Tibial nerve (tissue), 4 donors: ENCODE measurements at regions not wholly inside any gene's neighbourhood (a gene's known extent, or its start where the extent isn't known, plus 50 kb on each side); places are given as distances from the start of the nearest gene placed in this dataset.
A peak's percentile ranks its signal among the peaks of the same experiment; 100 is the strongest.

Source experiments
- CTCF ChIP-seq, 5 experiments: fragments of 200-600 bp in 3 of 5; fragments of 450-650 bp in 2 of 5; sonication (generic) in 3 of 5; IDR thresholded peaks; one replicate each; pipeline ENCODE4 v1.5.1; 2016 to 2019; ENCODE audit warnings: antibody characterized with exemption in 5 of 5, mild to moderate bottlenecking in 3 of 5, moderate library complexity in 2 of 5
- EP300 ChIP-seq, 2 donors: sonication (generic); formaldehyde crosslinking; IDR thresholded peaks; one replicate each; pipeline ENCODE4 v1.6.1; 2017; ENCODE audit warnings: antibody characterized with exemption in 2 of 2, mild to moderate bottlenecking in 1 of 2
- POLR2A ChIP-seq, 2 donors: fragments of 450-650 bp; IDR thresholded peaks; one replicate each; pipeline ENCODE4 v1.6.1; 2017; ENCODE audit warnings: antibody characterized with exemption in 2 of 2, mild to moderate bottlenecking in 2 of 2, moderate library complexity in 2 of 2

GRCh38 chr2:240249423-240250149, 109.1 kb upstream of the OTOS start:
- TF ChIP-seq EP300 (IDR thresholded peaks at IDR 0.05) (peak in 1 of 2 donors; percentile 47), POLR2A (IDR thresholded peaks at IDR 0.05) (no peak), CTCF (IDR thresholded peaks at IDR 0.05) (no peak)
